KMS-11 (cell line): ENCODE measurements at regions not wholly inside any gene's neighbourhood (a gene's known extent, or its start where the extent isn't known, plus 50 kb on each side); places are given as distances from the start of the nearest gene placed in this dataset.

Experiments used
- H2AFZ ChIP-seq: fragments of 200-600 bp; sonication (generic); 2 replicates; pipeline ENCODE4 v1.6.1; 2016; ENCODE audit warnings: antibody characterized with exemption, mixed run types, low read depth
- H3K27ac ChIP-seq: fragments of 200-600 bp; sonication (generic); 2 replicates; pipeline ENCODE4 v1.6.1; 2016; ENCODE audit warnings: mild to moderate bottlenecking, mixed run types
- H3K27me3 ChIP-seq: fragments of 200-600 bp; sonication (generic); 2 replicates; pipeline ENCODE4 v1.6.1; 2017; ENCODE audit warnings: mild to moderate bottlenecking, low read depth, mixed run types, moderate library complexity; ENCODE audit not compliant: insufficient read depth
- H3K36me3 ChIP-seq: fragments of 200-600 bp; sonication (generic); 2 replicates; pipeline ENCODE4 v1.6.1; 2017; ENCODE audit warnings: mild to moderate bottlenecking, mixed run types; ENCODE audit not compliant: insufficient read depth
- H3K4me1 ChIP-seq: fragments of 200-600 bp; sonication (generic); 2 replicates; pipeline ENCODE4 v1.6.1; 2016; ENCODE audit warnings: mild to moderate bottlenecking, low read depth, mixed run types; ENCODE audit not compliant: poor library complexity, severe bottlenecking
- H3K4me2 ChIP-seq: fragments of 200-600 bp; sonication (generic); 2 replicates; pipeline ENCODE4 v1.7.0; 2016; ENCODE audit warnings: mild to moderate bottlenecking, mixed run types
- H3K4me3 ChIP-seq: fragments of 200-600 bp; sonication (generic); IDR thresholded peaks from 2 replicates; pipeline ENCODE4 v1.6.1; 2017; ENCODE audit warnings: low read depth, low read length, mixed read lengths; ENCODE audit not compliant: insufficient read depth
- H3K79me2 ChIP-seq: fragments of 200-600 bp; sonication (generic); 2 replicates; pipeline ENCODE4 v1.6.1; 2016; ENCODE audit warnings: low read depth, mixed run types; ENCODE audit not compliant: insufficient read depth
- H3K9ac ChIP-seq: fragments of 200-600 bp; sonication (generic); 2 replicates; pipeline ENCODE4 v1.6.1; 2016; ENCODE audit warnings: mild to moderate bottlenecking, mixed run types
- H4K20me1 ChIP-seq: fragments of 200-600 bp; sonication (generic); 2 replicates; pipeline ENCODE4 v1.6.1; 2016; ENCODE audit warnings: mild to moderate bottlenecking, mixed run types; ENCODE audit not compliant: insufficient read depth
- CTCF ChIP-seq: fragments of 200-600 bp; sonication (generic); conservative IDR thresholded peaks from 2 replicates; pipeline ENCODE4 v1.6.1; 2017; ENCODE audit warnings: low read depth, mild to moderate bottlenecking, antibody characterized with exemption, low read length, moderate library complexity, mixed read lengths

DNA sequence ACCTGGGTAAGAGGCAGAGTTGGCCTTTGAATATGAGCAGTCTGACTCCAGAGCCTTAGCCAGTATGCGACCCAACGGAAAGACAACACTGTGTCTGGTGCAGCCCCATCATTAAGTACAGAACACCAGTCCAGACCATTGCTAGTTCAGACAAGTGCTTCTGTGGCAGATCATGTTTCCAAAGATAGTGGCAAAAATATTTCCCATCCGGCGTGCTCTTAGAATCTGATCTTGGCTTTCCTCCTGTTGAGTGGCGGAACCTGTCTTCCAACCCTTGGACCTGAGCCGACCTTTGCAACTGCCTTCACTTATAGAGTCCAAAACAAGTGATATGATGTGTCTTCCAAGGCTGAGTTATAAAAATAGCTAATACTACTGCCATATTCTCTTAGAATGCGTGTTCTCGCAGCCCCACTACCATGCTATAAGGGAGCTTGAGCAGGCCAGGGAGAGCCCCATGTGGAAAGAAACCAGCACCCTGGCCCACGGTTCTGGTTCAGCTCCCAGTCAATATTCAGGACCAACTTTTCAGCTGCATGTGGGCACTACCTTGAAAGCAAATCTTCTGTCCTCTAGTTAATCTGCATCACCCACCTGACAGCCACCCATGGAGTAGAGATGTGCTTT lies 322.4 kb upstream of the SLCO3A1 start:
- Histone ChIP-seq H3K4me2 (no peak overlapping the region), H3K27ac (no peak overlapping the region), H3K27me3 (no peaks in the 10 kb centered on the region), H3K9ac (no peak overlapping the region), H3K4me3 (no peak overlapping the region), H2AFZ (no peak overlapping the region), H4K20me1 (no peaks in the 10 kb centered on the region), H3K36me3 (no peaks in the 10 kb centered on the region), H3K4me1 (no peaks in the 10 kb centered on the region), H3K79me2 (no peaks in the 10 kb centered on the region)
- TF ChIP-seq CTCF = no peak

DNA sequence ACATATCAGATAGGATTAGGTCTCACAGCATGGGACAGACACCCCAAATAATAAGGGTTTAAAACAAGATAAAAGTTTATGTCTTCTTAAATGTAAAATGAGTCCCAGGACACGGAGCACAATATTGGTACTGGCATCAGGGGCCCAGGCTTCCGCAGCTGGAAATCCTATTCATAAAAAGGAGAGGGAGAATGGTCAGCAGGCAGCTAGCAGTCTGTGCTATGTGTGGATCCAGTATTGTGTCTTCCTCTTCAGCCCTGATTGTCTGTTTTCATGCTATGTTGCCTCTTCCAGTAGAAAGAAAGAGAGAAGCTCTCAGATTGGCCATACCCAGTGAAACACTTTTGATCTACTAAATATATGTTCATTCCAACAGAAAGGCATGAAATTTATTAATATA lies 319.3 kb upstream of the SLCO3A1 start:
- Histone ChIP-seq H3K36me3 (no peaks in the 10 kb centered on the region), H3K79me2 (no peaks in the 10 kb centered on the region), H3K4me2 (no peak overlapping the region), H4K20me1 (no peaks in the 10 kb centered on the region), H3K4me3 (no peak overlapping the region), H3K27me3 (no peaks in the 10 kb centered on the region), H2AFZ (no peak overlapping the region), H3K4me1 (no peaks in the 10 kb centered on the region), H3K9ac (no peak overlapping the region), H3K27ac (no peak overlapping the region)
- no peak for TF ChIP-seq CTCF

- no peak for TF ChIP-seq CTCF
- Histone ChIP-seq H3K4me2 (no peak overlapping the region), H3K9ac (no peak overlapping the region), H3K36me3 (no peaks in the 10 kb centered on the region), H3K27me3 (no peaks in the 10 kb centered on the region), H3K27ac (no peak overlapping the region), H3K4me1 (no peaks in the 10 kb centered on the region), H3K4me3 (no peak overlapping the region), H2AFZ (no peak overlapping the region), H4K20me1 (no peaks in the 10 kb centered on the region), H3K79me2 (no peaks in the 10 kb centered on the region)
Observed at GRCh38 chr15:91534976-91535375, 318.5 kb upstream of the SLCO3A1 start.

- TF ChIP-seq CTCF = no peak
- Histone ChIP-seq H3K36me3 (no peaks in the 10 kb centered on the region), H3K9ac (no peak overlapping the region), H3K4me3 (no peak overlapping the region), H4K20me1 (no peaks in the 10 kb centered on the region), H3K27me3 (no peaks in the 10 kb centered on the region), H3K79me2 (no peaks in the 10 kb centered on the region), H3K27ac (no peak overlapping the region), H3K4me2 (no peak overlapping the region), H2AFZ (no peak overlapping the region), H3K4me1 (no peaks in the 10 kb centered on the region)
Observed at GRCh38 chr15:91535856-91536500, 317.5 kb upstream of the SLCO3A1 start.
